Smooth muscle cell (in vitro differentiated cells): ENCODE measurements at regions not wholly inside any gene's neighbourhood (a gene's known extent, or its start where the extent isn't known, plus 50 kb on each side); places are given as distances from the start of the nearest gene placed in this dataset.

Source experiments
- DNase-seq: peaks from one replicate; lab custom pipeline; 2025; ENCODE audit not compliant: unreplicated experiment; lab: John Stamatoyannopoulos, UW
- H2AFZ ChIP-seq: fragments of 200-600 bp; sonication (generic); 2 replicates; pipeline ENCODE4 v1.6.0; 2016; ENCODE audit warnings: antibody characterized with exemption, low read depth, mild to moderate bottlenecking
- H3F3A ChIP-seq: fragments of 200-600 bp; sonication (generic); 2 replicates; pipeline ENCODE4 v1.6.0; 2017; ENCODE audit warnings: antibody characterized with exemption, low read depth
- H3K27ac ChIP-seq: fragments of 200-600 bp; sonication (generic); 2 replicates; pipeline ENCODE4 v1.5.1; 2016; ENCODE audit warnings: low read depth, mild to moderate bottlenecking
- H3K27me3 ChIP-seq: fragments of 200-600 bp; sonication (generic); 2 replicates; pipeline ENCODE4 v1.6.1; 2016; ENCODE audit warnings: low read depth, mild to moderate bottlenecking
- H3K36me3 ChIP-seq: fragments of 200-600 bp; sonication (generic); 2 replicates; pipeline ENCODE4 v1.5.1; 2016; ENCODE audit warnings: low read depth
- H3K4me1 ChIP-seq: fragments of 200-600 bp; sonication (generic); 2 replicates; pipeline ENCODE4 v1.5.1; 2016; ENCODE audit warnings: low read depth
- H3K4me2 ChIP-seq: fragments of 200-600 bp; sonication (generic); 2 replicates; pipeline ENCODE4 v1.6.0; 2016; ENCODE audit warnings: mild to moderate bottlenecking
- H3K4me3 ChIP-seq: fragments of 200-600 bp; sonication (generic); 2 replicates; pipeline ENCODE4 v1.5.1; 2016; ENCODE audit warnings: mild to moderate bottlenecking
- H3K79me2 ChIP-seq: fragments of 200-600 bp; sonication (generic); 2 replicates; pipeline ENCODE4 v1.6.0; 2016; ENCODE audit warnings: low read depth, mild to moderate bottlenecking
- H3K9ac ChIP-seq: fragments of 200-600 bp; sonication (generic); 2 replicates; pipeline ENCODE4 v1.6.0; 2016; ENCODE audit warnings: low read depth
- H3K9me3 ChIP-seq: fragments of 200-600 bp; sonication (generic); replicated peaks from 2 replicates; pipeline ENCODE4 v1.5.1; 2016; ENCODE audit warnings: low read depth
- H4K20me1 ChIP-seq: fragments of 200-600 bp; sonication (generic); 2 replicates; pipeline ENCODE4 v1.6.0; 2016; ENCODE audit warnings: low read depth
- CTCF ChIP-seq: fragments of 200-600 bp; sonication (generic); IDR thresholded peaks from 2 replicates; pipeline ENCODE4 v1.5.1; 2017; ENCODE audit warnings: borderline replicate concordance, mild to moderate bottlenecking, antibody characterized with exemption; ENCODE audit not compliant: insufficient read depth, poor library complexity, severe bottlenecking
- WGBS: methylation state at CpG from one replicate; pipeline ENCODE4 v1.1.7; 2016; ENCODE audit warnings: low lambda C conversion rate; 5-methylcytosine and 5-hydroxymethylcytosine counted together

GRCh38 chr3:40980467-40980866 lies 218.8 kb upstream of the CTNNB1 start:
- H3F3A ChIP-seq, result no peaks in the 10 kb centered on the region
- H3K79me2 ChIP-seq, result no peaks in the 10 kb centered on the region
- no peak overlapping the region for H3K4me3 ChIP-seq
- no peaks in the 10 kb centered on the region for H4K20me1 ChIP-seq
- no peak overlapping the region for H3K4me2 ChIP-seq
- WGBS, result 78% methylated on average over 4 of the region's 4 CpGs
- no peak overlapping the region for H3K27ac ChIP-seq
- H3K9me3 ChIP-seq, result no peaks in the 10 kb centered on the region
- no peak overlapping the region for H2AFZ ChIP-seq
- no peak for DNase-seq
- H3K4me1 ChIP-seq, result no peaks in the 10 kb centered on the region
- H3K9ac ChIP-seq, result no peak overlapping the region
- no peak for TF ChIP-seq CTCF
- no peaks in the 10 kb centered on the region for H3K36me3 ChIP-seq
- H3K27me3 ChIP-seq, result no peaks in the 10 kb centered on the region

GRCh38 chr3:40985195-40985594 lies 214.1 kb upstream of the CTNNB1 start:
- H3K4me3 ChIP-seq, result no peak overlapping the region
- H3K9ac ChIP-seq, result no peak overlapping the region
- H2AFZ ChIP-seq, result no peak overlapping the region
- no peaks in the 10 kb centered on the region for H3K9me3 ChIP-seq
- H3F3A ChIP-seq, result peaks cover 5% of the 10 kb centered on the region
- no peaks in the 10 kb centered on the region for H3K4me1 ChIP-seq
- H3K36me3 ChIP-seq, result no peaks in the 10 kb centered on the region
- H3K27ac ChIP-seq, result no peak overlapping the region
- H3K4me2 ChIP-seq, result no peak overlapping the region
- H3K27me3 ChIP-seq, result no peaks in the 10 kb centered on the region
- TF ChIP-seq CTCF, result no peak
- WGBS, result 65% methylated on average over 2 of the region's 2 CpGs
- H3K79me2 ChIP-seq, result no peaks in the 10 kb centered on the region
- DNase-seq, result no peak
- H4K20me1 ChIP-seq, result no peaks in the 10 kb centered on the region

GRCh38 chr3:40988468-40988867 lies 210.8 kb upstream of the CTNNB1 start:
- Histone ChIP-seq H3K36me3 (no peaks in the 10 kb centered on the region), H3F3A (peaks cover 5% of the 10 kb centered on the region), H3K4me2 (no peak overlapping the region), H4K20me1 (no peaks in the 10 kb centered on the region), H3K9me3 (no peaks in the 10 kb centered on the region), H3K79me2 (no peaks in the 10 kb centered on the region), H3K9ac (no peak overlapping the region), H3K27me3 (no peaks in the 10 kb centered on the region), H3K27ac (no peak overlapping the region), H2AFZ (no peak overlapping the region), H3K4me3 (no peak overlapping the region), H3K4me1 (no peaks in the 10 kb centered on the region)
- 100% methylated on average over 1 of the region's 1 CpG for WGBS
- DNase-seq, result no peak
- TF ChIP-seq CTCF, result no peak

GRCh38 chr3:40989141-40990061 lies 209.9 kb upstream of the CTNNB1 start:
- DNase-seq, result no peak
- H3K4me3 ChIP-seq, result no peak overlapping the region
- H3K4me2 ChIP-seq, result no peak overlapping the region
- H3K4me1 ChIP-seq, result no peaks in the 10 kb centered on the region
- 40% methylated on average over 6 of the region's 6 CpGs for WGBS
- H3K9me3 ChIP-seq, result no peaks in the 10 kb centered on the region
- no peak overlapping the region for H2AFZ ChIP-seq
- no peaks in the 10 kb centered on the region for H3K79me2 ChIP-seq
- no peak overlapping the region for H3K9ac ChIP-seq
- no peak overlapping the region for H3K27ac ChIP-seq
- no peak for TF ChIP-seq CTCF
- H3K27me3 ChIP-seq, result no peaks in the 10 kb centered on the region
- no peaks in the 10 kb centered on the region for H4K20me1 ChIP-seq
- no peaks in the 10 kb centered on the region for H3K36me3 ChIP-seq
- H3F3A ChIP-seq, result peaks cover 5% of the 10 kb centered on the region
